RWPE1 (cell line): ENCODE measurements at regions not wholly inside any gene's neighbourhood (a gene's known extent, or its start where the extent isn't known, plus 50 kb on each side); places are given as distances from the start of the nearest gene placed in this dataset.

Source experiments
- CTCF ChIA-PET: fragments of 350-600 bp; sonication (Branson Sonifier 250); formaldehyde crosslinking; extraction: SDS; loops from one replicate; lab custom pipeline; 2021; lab: Yijun Ruan, JAX
- POLR2A ChIA-PET: fragments of 400-600 bp; formaldehyde crosslinking; extraction: SDS; loops from one replicate; lab custom pipeline; 2020; ENCODE audit warnings: antibody characterized with exemption; ENCODE audit not compliant: low non-redundant PET; lab: Yijun Ruan, JAX
- DNase-seq: peaks from one replicate; pipeline ENCODE4 v3.0.0; 2012; ENCODE audit warnings: low spot score
- H3K27ac ChIP-seq: fragments of 450-650 bp; 2 replicates; pipeline ENCODE4 v1.5.1; 2017
- TF ChIP-seq, protein P1 (sequence below): fragments of 450-650 bp; conservative IDR thresholded peaks from 2 replicates; pipeline ENCODE4 v1.5.1; 2017; ENCODE audit warnings: low read depth, mild to moderate bottlenecking

DNA sequence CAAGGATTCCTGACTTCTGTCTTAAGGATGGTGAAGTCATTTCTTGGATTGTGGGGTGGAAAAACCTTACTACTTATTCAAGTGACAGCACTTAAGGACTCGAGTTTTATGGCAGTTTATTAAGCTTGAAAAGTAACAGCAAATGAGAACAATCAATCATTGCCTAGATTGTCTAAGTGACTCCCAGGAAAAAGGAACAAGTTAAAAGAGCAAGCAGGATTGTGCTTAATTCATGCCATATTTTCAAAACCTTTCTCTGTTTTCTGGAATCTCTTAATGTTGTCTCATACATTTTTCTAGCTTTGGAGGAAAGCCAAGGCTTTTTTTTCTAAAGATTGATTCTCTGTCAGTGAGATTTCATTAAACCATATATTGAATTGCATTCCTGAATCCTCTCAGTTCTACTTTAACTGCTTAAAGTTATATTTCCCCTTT, 236.2 kb upstream of the HTR2A start:
- no peak overlapping the region for H3K27ac ChIP-seq
- ChIA-PET POLR2A (no interaction called here), CTCF (interaction anchor here (0.7 kb wide), 1 partner anchor 27 kb away, joined by 3 read pairs; no protein-coding TSS in a partner anchor)
- TF ChIP-seq, protein P1, sequence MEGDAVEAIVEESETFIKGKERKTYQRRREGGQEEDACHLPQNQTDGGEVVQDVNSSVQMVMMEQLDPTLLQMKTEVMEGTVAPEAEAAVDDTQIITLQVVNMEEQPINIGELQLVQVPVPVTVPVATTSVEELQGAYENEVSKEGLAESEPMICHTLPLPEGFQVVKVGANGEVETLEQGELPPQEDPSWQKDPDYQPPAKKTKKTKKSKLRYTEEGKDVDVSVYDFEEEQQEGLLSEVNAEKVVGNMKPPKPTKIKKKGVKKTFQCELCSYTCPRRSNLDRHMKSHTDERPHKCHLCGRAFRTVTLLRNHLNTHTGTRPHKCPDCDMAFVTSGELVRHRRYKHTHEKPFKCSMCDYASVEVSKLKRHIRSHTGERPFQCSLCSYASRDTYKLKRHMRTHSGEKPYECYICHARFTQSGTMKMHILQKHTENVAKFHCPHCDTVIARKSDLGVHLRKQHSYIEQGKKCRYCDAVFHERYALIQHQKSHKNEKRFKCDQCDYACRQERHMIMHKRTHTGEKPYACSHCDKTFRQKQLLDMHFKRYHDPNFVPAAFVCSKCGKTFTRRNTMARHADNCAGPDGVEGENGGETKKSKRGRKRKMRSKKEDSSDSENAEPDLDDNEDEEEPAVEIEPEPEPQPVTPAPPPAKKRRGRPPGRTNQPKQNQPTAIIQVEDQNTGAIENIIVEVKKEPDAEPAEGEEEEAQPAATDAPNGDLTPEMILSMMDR = no peak
- DNase-seq = no peak

DNA sequence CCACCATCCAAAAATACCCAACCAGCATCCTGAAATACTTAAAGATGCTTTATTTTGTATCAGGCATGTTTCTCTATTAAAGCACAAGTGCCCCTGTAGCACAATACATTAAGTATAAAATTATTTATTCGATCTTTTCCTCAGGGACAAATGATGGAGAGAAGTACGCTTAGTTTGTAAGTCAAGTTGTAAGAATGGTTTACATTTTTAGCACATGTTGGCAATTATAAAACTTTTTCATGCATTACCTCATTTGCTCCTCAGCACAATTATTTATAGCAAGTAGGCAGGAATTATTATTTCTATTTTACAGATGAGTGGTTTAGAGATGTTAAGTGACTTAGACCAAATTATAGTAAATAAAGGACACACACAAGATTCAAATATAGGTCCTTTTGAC, 232.6 kb upstream of the HTR2A start:
- no peak overlapping the region for H3K27ac ChIP-seq
- POLR2A ChIA-PET = no interaction called here
- CTCF ChIA-PET = no interaction called here
- DNase-seq = no peak
- TF ChIP-seq, protein P1 = no peak

DNA sequence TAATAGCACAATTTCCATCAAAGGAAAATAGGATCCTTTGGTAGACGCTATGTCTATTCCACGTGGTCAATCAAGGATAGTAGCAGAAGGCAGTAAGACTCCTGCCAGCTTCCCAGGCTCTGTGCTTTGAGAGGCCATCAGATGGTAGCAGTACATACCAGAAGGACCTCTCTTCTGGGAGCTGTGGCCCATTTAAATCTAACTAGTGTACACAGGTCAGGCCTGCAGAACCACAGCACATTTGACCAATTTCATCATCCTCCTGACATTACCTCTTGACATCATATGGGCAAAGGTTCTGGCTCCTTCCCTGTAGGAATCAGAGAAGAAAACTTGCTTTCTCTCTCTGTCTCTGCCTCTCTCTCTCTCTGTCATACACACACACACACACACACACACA, 229.6 kb upstream of the HTR2A start:
- ChIA-PET CTCF (interaction anchor here (0.8 kb wide), 1 partner anchor 29 kb away, joined by 4 read pairs; no protein-coding TSS in a partner anchor), POLR2A (no interaction called here)
- H3K27ac ChIP-seq = no peak overlapping the region
- TF ChIP-seq, protein P1 = no peak
- DNase-seq = no peak

DNA sequence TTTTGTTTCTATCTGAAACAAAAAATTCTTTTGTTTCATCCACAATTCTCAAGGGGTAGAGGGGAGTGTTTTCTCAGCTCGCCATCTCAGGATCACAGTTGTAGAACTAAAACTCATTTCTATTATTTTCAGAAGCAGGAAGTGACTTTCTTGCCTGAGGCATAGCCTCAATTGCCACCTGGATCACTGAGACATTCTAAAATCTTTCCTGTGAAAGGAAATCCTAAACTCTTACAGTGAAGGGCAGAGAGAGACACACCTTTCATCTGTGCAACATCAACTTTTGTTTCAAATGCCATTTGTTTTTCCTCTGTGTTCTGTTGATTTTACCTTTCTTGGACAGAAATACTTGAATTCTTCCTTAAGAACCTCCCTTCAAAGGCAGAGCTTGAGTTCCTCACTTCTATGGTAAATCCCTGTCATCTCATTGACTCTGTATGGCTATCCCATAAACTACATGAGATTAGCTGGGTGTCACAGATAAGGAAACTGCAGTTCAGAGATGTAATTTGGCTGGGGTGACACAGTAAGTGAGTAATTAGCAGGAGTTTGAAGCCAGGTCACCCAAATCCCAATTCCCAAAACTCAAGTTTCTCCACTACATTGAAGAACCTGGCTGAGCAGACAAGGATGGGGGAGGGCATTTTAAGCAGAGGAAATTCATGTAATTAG, 224.4 kb upstream of the HTR2A start:
- TF ChIP-seq, protein P1 = no peak
- POLR2A ChIA-PET = no interaction called here
- no peak for DNase-seq
- no peak overlapping the region for H3K27ac ChIP-seq
- CTCF ChIA-PET = no interaction called here

DNA sequence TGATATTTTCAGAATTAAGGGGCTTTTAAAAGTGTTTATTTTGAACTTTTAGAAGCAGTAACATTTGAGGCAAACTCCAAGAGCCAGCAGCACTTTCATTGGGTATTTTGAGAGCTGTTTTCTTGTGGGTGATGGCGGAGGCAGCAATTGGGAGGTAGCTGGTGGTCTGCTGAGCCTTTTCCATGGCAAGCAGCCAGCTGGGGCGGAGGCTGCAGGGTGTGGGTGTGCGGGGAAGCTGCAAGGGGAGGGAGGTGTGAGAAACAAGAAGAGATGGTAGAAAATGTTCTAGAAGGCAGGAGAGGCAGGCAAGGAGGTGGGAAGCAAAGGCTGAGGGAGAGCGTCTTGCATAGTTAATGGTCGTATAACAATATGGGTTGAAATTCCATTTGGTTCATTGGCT, 223.4 kb upstream of the HTR2A start:
- TF ChIP-seq, protein P1 = no peak
- ChIA-PET POLR2A (no interaction called here), CTCF (interaction anchor here (0.7 kb wide), 1 partner anchor 395 kb away, joined by 3 read pairs; no protein-coding TSS in a partner anchor)
- no peak overlapping the region for H3K27ac ChIP-seq
- no peak for DNase-seq

DNA sequence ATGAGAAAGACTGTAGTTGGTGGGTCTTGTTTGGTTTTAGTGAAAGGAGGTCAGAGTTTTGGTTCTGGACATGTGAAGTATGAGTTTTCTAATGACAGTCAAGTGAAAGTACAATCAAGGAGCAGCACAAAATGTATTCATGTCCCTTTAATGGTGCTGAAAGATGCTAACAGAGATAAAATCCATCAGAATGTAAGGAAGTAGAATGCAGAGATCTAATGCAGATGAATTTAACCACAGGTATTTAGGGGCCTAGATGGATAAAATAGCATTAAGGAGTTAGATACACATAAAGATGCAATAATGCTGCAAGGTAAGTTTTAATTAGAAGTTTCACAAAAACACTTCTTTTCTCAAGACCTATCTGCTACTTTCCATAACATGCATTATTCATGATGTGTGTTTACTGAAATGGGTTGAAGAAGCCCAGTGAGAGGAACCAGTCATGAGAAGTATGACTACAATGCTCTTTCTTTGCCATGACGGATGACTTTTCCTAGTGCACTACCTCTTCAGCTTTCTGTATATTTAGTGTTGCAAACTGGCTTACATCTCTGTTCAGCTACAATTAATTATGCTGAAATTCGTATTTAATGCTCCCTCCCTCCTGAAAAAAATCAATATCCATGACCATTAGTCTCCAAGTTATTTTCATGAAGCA, 222.9 kb upstream of the HTR2A start:
- CTCF ChIA-PET = interaction anchor here (0.7 kb wide), 1 partner anchor 396 kb away, joined by 3 read pairs; no protein-coding TSS in a partner anchor
- TF ChIP-seq, protein P1 = no peak
- POLR2A ChIA-PET = no interaction called here
- DNase-seq = no peak
- H3K27ac ChIP-seq = no peak overlapping the region
